HL-60 (cell line): ENCODE measurements at regions not wholly inside any gene's neighbourhood (a gene's known extent, or its start where the extent isn't known, plus 50 kb on each side); places are given as distances from the start of the nearest gene placed in this dataset.

Experiments
- GABPA ChIP-seq: IDR thresholded peaks from 2 replicates; pipeline ENCODE4 v1.6.1; 2012; ENCODE audit warnings: low read depth
- POLR2AphosphoS5 ChIP-seq: IDR thresholded peaks from 2 replicates; pipeline ENCODE4 v1.6.1; 2012; ENCODE audit warnings: low read depth
- SPI1 ChIP-seq: IDR thresholded peaks from 2 replicates; pipeline ENCODE4 v1.6.1; 2012; ENCODE audit warnings: low read depth, mild to moderate bottlenecking, borderline replicate concordance
- TF ChIP-seq, protein P1 (sequence below): IDR thresholded peaks from one replicate; pipeline ENCODE4 v1.5.1; 2011; ENCODE audit warnings: low read length, control low read depth, inconsistent platforms; ENCODE audit not compliant: insufficient read depth

DNA sequence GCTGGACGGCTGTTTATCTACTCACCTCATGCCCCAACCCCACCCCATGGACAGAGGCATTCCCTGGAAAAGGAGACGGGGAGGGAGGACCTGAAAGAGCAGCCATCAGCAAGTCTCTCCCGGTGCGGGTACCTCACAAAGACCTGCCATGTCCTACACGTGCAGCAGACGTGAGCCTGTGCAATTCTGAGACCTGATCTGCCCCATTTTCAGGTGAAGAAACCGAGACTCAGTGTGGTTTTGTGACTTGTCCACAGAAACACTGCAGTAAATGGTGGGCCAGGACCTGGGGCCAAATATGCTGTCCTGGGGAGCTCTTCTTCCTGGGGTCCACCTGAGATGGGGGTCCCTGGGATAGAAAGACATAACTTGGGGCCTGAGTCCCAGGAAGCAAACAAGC lies 137.0 kb upstream of the LINGO1 start:
- no peak for TF ChIP-seq POLR2AphosphoS5
- TF ChIP-seq, protein P1, sequence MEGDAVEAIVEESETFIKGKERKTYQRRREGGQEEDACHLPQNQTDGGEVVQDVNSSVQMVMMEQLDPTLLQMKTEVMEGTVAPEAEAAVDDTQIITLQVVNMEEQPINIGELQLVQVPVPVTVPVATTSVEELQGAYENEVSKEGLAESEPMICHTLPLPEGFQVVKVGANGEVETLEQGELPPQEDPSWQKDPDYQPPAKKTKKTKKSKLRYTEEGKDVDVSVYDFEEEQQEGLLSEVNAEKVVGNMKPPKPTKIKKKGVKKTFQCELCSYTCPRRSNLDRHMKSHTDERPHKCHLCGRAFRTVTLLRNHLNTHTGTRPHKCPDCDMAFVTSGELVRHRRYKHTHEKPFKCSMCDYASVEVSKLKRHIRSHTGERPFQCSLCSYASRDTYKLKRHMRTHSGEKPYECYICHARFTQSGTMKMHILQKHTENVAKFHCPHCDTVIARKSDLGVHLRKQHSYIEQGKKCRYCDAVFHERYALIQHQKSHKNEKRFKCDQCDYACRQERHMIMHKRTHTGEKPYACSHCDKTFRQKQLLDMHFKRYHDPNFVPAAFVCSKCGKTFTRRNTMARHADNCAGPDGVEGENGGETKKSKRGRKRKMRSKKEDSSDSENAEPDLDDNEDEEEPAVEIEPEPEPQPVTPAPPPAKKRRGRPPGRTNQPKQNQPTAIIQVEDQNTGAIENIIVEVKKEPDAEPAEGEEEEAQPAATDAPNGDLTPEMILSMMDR = no peak
- no peak for TF ChIP-seq GABPA
- TF ChIP-seq SPI1 = no peak
